HEK293 (cell line): ENCODE measurements at regions not wholly inside any gene's neighbourhood (a gene's known extent, or its start where the extent isn't known, plus 50 kb on each side); places are given as distances from the start of the nearest gene placed in this dataset.

Experiments
- CTCF ChIA-PET: fragments of 350-600 bp; formaldehyde crosslinking; extraction: SDS; loops from one replicate; lab custom pipeline; 2021; ENCODE audit warnings: antibody characterized with exemption; lab: Yijun Ruan, JAX
- POLR2A ChIA-PET: fragments of 300-600 bp; formaldehyde crosslinking; extraction: SDS; loops from one replicate; lab custom pipeline; 2020; ENCODE audit warnings: antibody characterized with exemption, inconsistent platforms; lab: Yijun Ruan, JAX
- H3K27ac ChIP-seq: fragments of 200-500 bp; sonication (Bioruptor generic); 2 replicates; pipeline ENCODE4 v1.5.1; 2014; ENCODE audit warnings: low read depth, low read length, control low read depth, inconsistent platforms; ENCODE audit errors: extremely low read depth
- H3K36me3 ChIP-seq, 2 experiments: fragments of 200-500 bp in 1 of 2; sonication (Bioruptor generic) in 1 of 2; 1 replicate in 1 of 2; 2 replicates in 1 of 2; pipeline ENCODE4 v1.5.1; 2014 to 2017; ENCODE audit warnings: inconsistent platforms in 2 of 2, low read length in 2 of 2; ENCODE audit not compliant: control insufficient read depth in 2 of 2, insufficient read depth in 1 of 2
- H3K4me1 ChIP-seq: fragments of 200-500 bp; sonication (Bioruptor generic); 2 replicates; pipeline ENCODE4 v1.5.1; 2014; ENCODE audit warnings: mild to moderate bottlenecking, low read length, inconsistent platforms; ENCODE audit not compliant: control insufficient read depth, insufficient read depth
- H3K4me3 ChIP-seq: 2 replicates; pipeline ENCODE4 v1.5.1; 2011; ENCODE audit warnings: low read depth, mild to moderate bottlenecking, control low read depth, low read length, moderate library complexity
- H3K9me3 ChIP-seq: fragments of 200-500 bp; sonication (Bioruptor generic); 2 replicates; pipeline ENCODE4 v1.5.1; 2014; ENCODE audit warnings: low read depth, low read length, inconsistent platforms; ENCODE audit not compliant: control insufficient read depth, insufficient read depth
- FEZF1 ChIP-seq: fragments of 450-650 bp; formaldehyde crosslinking; IDR thresholded peaks from 2 replicates; pipeline ENCODE4 v1.5.1; 2016; ENCODE audit warnings: missing biosample characterization, missing genetic modification characterization
- HOXA7 ChIP-seq: sonication (generic); formaldehyde crosslinking; IDR thresholded peaks from 2 replicates; pipeline ENCODE4 v1.8.1; 2022; ENCODE audit warnings: missing genetic modification reagents, borderline replicate concordance
- KLF17 ChIP-seq: fragments of 450-650 bp; formaldehyde crosslinking; IDR thresholded peaks from 2 replicates; pipeline ENCODE4 v1.5.1; 2016; ENCODE audit warnings: missing biosample characterization, missing genetic modification characterization
- KLF8 ChIP-seq: fragments of 450-650 bp; formaldehyde crosslinking; IDR thresholded peaks from 2 replicates; pipeline ENCODE4 v1.5.1; 2016; ENCODE audit warnings: missing biosample characterization, missing genetic modification characterization
- KLF9 ChIP-seq: fragments of 450-650 bp; formaldehyde crosslinking; IDR thresholded peaks from 2 replicates; pipeline ENCODE4 v1.5.1; 2016; ENCODE audit warnings: missing biosample characterization, missing genetic modification characterization, low read depth
- OSR2 ChIP-seq: fragments of 450-650 bp; formaldehyde crosslinking; IDR thresholded peaks from 2 replicates; pipeline ENCODE4 v1.5.1; 2016; ENCODE audit warnings: missing biosample characterization, missing genetic modification characterization
- SCRT2 ChIP-seq: fragments of 450-650 bp; formaldehyde crosslinking; IDR thresholded peaks from 2 replicates; pipeline ENCODE4 v1.5.1; 2016; ENCODE audit warnings: missing biosample characterization, missing genetic modification characterization
- SP7 ChIP-seq: fragments of 450-650 bp; formaldehyde crosslinking; IDR thresholded peaks from 2 replicates; pipeline ENCODE4 v1.5.1; 2016; ENCODE audit warnings: missing biosample characterization, missing genetic modification characterization
- ZBTB21 ChIP-seq: fragments of 450-650 bp; formaldehyde crosslinking; IDR thresholded peaks from 2 replicates; pipeline ENCODE4 v1.5.1; 2017; ENCODE audit warnings: missing biosample characterization, missing genetic modification characterization
- ZBTB49 ChIP-seq: fragments of 450-650 bp; formaldehyde crosslinking; IDR thresholded peaks from 2 replicates; pipeline ENCODE4 v1.5.1; 2016; ENCODE audit warnings: missing biosample characterization, missing genetic modification characterization, low read depth
- ZFHX2 ChIP-seq: fragments of 450-650 bp; formaldehyde crosslinking; conservative IDR thresholded peaks from 2 replicates; pipeline ENCODE4 v1.5.1; 2016; ENCODE audit warnings: missing biosample characterization, missing genetic modification characterization
- ZIC2 ChIP-seq: fragments of 450-650 bp; formaldehyde crosslinking; IDR thresholded peaks from 2 replicates; pipeline ENCODE4 v1.5.1; 2016; ENCODE audit warnings: missing biosample characterization, missing genetic modification characterization
- ZNF10 ChIP-seq: fragments of 450-650 bp; formaldehyde crosslinking; IDR thresholded peaks from 2 replicates; pipeline ENCODE4 v1.5.1; 2017; ENCODE audit warnings: missing biosample characterization, missing genetic modification characterization
- ZNF114 ChIP-seq: fragments of 450-650 bp; formaldehyde crosslinking; IDR thresholded peaks from 2 replicates; pipeline ENCODE4 v1.5.0; 2017; ENCODE audit warnings: missing biosample characterization, missing genetic modification characterization
- ZNF132 ChIP-seq: fragments of 450-650 bp; formaldehyde crosslinking; IDR thresholded peaks from 2 replicates; pipeline ENCODE4 v1.5.1; 2017; ENCODE audit warnings: missing biosample characterization, missing genetic modification characterization, borderline replicate concordance
- ZNF19 ChIP-seq: fragments of 450-650 bp; formaldehyde crosslinking; IDR thresholded peaks from 2 replicates; pipeline ENCODE4; 2016; ENCODE audit warnings: missing biosample characterization, missing genetic modification characterization, low read depth
- ZNF223 ChIP-seq: fragments of 450-650 bp; formaldehyde crosslinking; IDR thresholded peaks from 2 replicates; pipeline ENCODE4 v1.5.1; 2016; ENCODE audit warnings: missing biosample characterization, missing genetic modification characterization
- ZNF23 ChIP-seq: fragments of 450-650 bp; formaldehyde crosslinking; IDR thresholded peaks from 2 replicates; pipeline ENCODE4 v1.5.1; 2016; ENCODE audit warnings: missing biosample characterization, missing genetic modification characterization, borderline replicate concordance
- ZNF292 ChIP-seq: fragments of 450-650 bp; formaldehyde crosslinking; IDR thresholded peaks from 2 replicates; pipeline ENCODE4 v1.5.1; 2016; ENCODE audit warnings: low read depth, missing biosample characterization, missing genetic modification characterization, borderline replicate concordance
- ZNF37A ChIP-seq: fragments of 450-650 bp; IDR thresholded peaks from 2 replicates; pipeline ENCODE4 v1.5.1; 2018; ENCODE audit warnings: missing biosample characterization, missing genetic modification characterization
- ZNF433 ChIP-seq: fragments of 450-650 bp; formaldehyde crosslinking; IDR thresholded peaks from 2 replicates; pipeline ENCODE4 v1.5.1; 2016; ENCODE audit warnings: missing biosample characterization, missing genetic modification characterization, low read depth
- ZNF521 ChIP-seq: fragments of 450-650 bp; formaldehyde crosslinking; IDR thresholded peaks from 2 replicates; pipeline ENCODE4 v1.5.1; 2017; ENCODE audit warnings: missing biosample characterization, mild to moderate bottlenecking, missing genetic modification characterization
- ZNF529 ChIP-seq: fragments of 450-650 bp; formaldehyde crosslinking; IDR thresholded peaks from 2 replicates; pipeline ENCODE4 v1.5.1; 2017; ENCODE audit warnings: missing genetic modification characterization, missing biosample characterization; ENCODE audit not compliant: insufficient replicate concordance
- ZNF585B ChIP-seq: fragments of 450-650 bp; formaldehyde crosslinking; IDR thresholded peaks from 2 replicates; pipeline ENCODE4 v1.5.1; 2016; ENCODE audit warnings: missing biosample characterization, missing genetic modification characterization
- ZNF596 ChIP-seq: fragments of 450-650 bp; IDR thresholded peaks from 2 replicates; pipeline ENCODE4 v1.5.0; 2018; ENCODE audit warnings: missing biosample characterization, mild to moderate bottlenecking, missing genetic modification characterization, moderate library complexity
- ZNF629 ChIP-seq: fragments of 450-650 bp; formaldehyde crosslinking; IDR thresholded peaks from 2 replicates; pipeline ENCODE4 v1.5.1; 2017; ENCODE audit warnings: missing biosample characterization, missing genetic modification characterization
- ZNF664 ChIP-seq: fragments of 450-650 bp; formaldehyde crosslinking; IDR thresholded peaks from 2 replicates; pipeline ENCODE4 v1.5.1; 2016; ENCODE audit warnings: missing biosample characterization, missing genetic modification characterization
- ZNF670 ChIP-seq: fragments of 450-650 bp; formaldehyde crosslinking; IDR thresholded peaks from 2 replicates; pipeline ENCODE4 v1.5.1; 2016; ENCODE audit warnings: missing biosample characterization, missing genetic modification characterization, low read depth
- ZNF830 ChIP-seq: fragments of 450-650 bp; IDR thresholded peaks from 2 replicates; pipeline ENCODE4 v1.5.0; 2018; ENCODE audit warnings: missing biosample characterization, missing genetic modification characterization, low read depth, mild to moderate bottlenecking, moderate library complexity
- ZNF843 ChIP-seq: fragments of 450-650 bp; formaldehyde crosslinking; IDR thresholded peaks from 2 replicates; pipeline ENCODE4 v1.5.1; 2016; ENCODE audit warnings: missing biosample characterization, missing genetic modification characterization
- ZSCAN23 ChIP-seq: fragments of 450-650 bp; formaldehyde crosslinking; IDR thresholded peaks from 2 replicates; pipeline ENCODE4 v1.5.1; 2016; ENCODE audit warnings: missing biosample characterization, missing genetic modification characterization
- TF ChIP-seq, protein P1 (sequence below): fragments of 450-650 bp; formaldehyde crosslinking; IDR thresholded peaks from 2 replicates; pipeline ENCODE4 v1.5.1; 2016; ENCODE audit warnings: missing biosample characterization, missing genetic modification characterization

DNA sequence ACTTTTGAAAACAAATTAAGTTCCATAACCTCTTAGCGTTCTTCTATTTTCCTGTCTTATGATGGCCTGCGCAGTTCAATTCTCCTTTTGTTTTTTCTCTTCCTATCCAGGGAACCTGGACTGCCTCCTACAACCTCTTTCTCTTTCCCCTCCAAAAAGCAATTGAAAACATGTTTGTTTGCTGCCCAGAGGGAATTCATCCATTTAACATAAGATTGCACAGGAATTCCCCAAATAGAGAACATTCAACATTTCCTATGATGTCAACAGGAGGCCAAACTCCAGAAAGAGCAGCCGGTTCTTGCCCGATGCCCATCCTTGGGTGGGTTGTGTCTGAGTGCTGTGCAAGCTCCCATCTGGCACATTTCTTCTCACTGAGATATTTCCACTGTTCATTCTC, 94.2 kb upstream of the NRP1 start:
- ChIA-PET CTCF (no interaction called here), POLR2A (no interaction called here)
- TF ChIP-seq ZNF629 (tag by site-specific recombination): no peak
- no peak for TF ChIP-seq FEZF1
- no peak for TF ChIP-seq ZNF223 (tag by site-specific recombination)
- no peak for TF ChIP-seq ZNF585B (tag by site-specific recombination)
- no peak for TF ChIP-seq ZNF433 (tag by site-specific recombination)
- no peak for TF ChIP-seq KLF17 (tag by site-specific recombination)
- TF ChIP-seq ZNF23 (tag by site-specific recombination): no peak
- TF ChIP-seq ZNF830 (tag by site-specific recombination): no peak
- no peak for TF ChIP-seq ZNF10 (tag by site-specific recombination)
- TF ChIP-seq KLF8 (tag by site-specific recombination): no peak
- TF ChIP-seq ZFHX2 (tag by site-specific recombination): no peak
- no peak for TF ChIP-seq ZSCAN23 (tag by site-specific recombination)
- TF ChIP-seq ZNF19 (tag by site-specific recombination): no peak
- TF ChIP-seq ZNF521 (tag by site-specific recombination): no peak
- no peak for TF ChIP-seq ZNF292 (tag by site-specific recombination)
- TF ChIP-seq ZNF37A: no peak
- no peak overlapping the region for H3K27ac ChIP-seq
- no peaks in the 10 kb centered on the region for H3K9me3 ChIP-seq
- no peaks in the 10 kb centered on the region for H3K4me1 ChIP-seq
- no peak overlapping the region for H3K4me3 ChIP-seq
- no peaks in the 10 kb centered on the region for H3K36me3 ChIP-seq

GRCh38 chr10:33423154-33423529, 88.7 kb upstream of the NRP1 start:
- Histone ChIP-seq H3K27ac (no peak overlapping the region), H3K36me3 (no peaks in the 10 kb centered on the region), H3K4me3 (no peak overlapping the region), H3K9me3 (no peaks in the 10 kb centered on the region), H3K4me1 (no peaks in the 10 kb centered on the region)
- ChIA-PET POLR2A (no interaction called here), CTCF (no interaction called here)
- no peak for TF ChIP-seq ZSCAN23 (tag by site-specific recombination)
- no peak for TF ChIP-seq ZNF670 (tag by site-specific recombination)
- no peak for TF ChIP-seq KLF9 (tag by site-specific recombination)
- TF ChIP-seq ZNF114: no peak
- no peak for TF ChIP-seq ZNF596 (tag by site-specific recombination)
- TF ChIP-seq SP7 (tag by site-specific recombination): no peak
- TF ChIP-seq ZNF132 (tag by site-specific recombination): no peak
- no peak for TF ChIP-seq OSR2 (tag by site-specific recombination)
- no peak for TF ChIP-seq HOXA7 (CRISPR knock-in tag)
- TF ChIP-seq ZNF843 (tag by site-specific recombination): no peak
- no peak for TF ChIP-seq ZBTB49 (tag by site-specific recombination)
- TF ChIP-seq ZIC2 (tag by site-specific recombination): no peak
- TF ChIP-seq ZNF529 (tag by site-specific recombination): no peak
- TF ChIP-seq ZBTB21 (tag by site-specific recombination): no peak
- no peak for TF ChIP-seq SCRT2 (tag by site-specific recombination)
- TF ChIP-seq ZNF664 (tag by site-specific recombination): no peak
- TF ChIP-seq, protein P1, sequence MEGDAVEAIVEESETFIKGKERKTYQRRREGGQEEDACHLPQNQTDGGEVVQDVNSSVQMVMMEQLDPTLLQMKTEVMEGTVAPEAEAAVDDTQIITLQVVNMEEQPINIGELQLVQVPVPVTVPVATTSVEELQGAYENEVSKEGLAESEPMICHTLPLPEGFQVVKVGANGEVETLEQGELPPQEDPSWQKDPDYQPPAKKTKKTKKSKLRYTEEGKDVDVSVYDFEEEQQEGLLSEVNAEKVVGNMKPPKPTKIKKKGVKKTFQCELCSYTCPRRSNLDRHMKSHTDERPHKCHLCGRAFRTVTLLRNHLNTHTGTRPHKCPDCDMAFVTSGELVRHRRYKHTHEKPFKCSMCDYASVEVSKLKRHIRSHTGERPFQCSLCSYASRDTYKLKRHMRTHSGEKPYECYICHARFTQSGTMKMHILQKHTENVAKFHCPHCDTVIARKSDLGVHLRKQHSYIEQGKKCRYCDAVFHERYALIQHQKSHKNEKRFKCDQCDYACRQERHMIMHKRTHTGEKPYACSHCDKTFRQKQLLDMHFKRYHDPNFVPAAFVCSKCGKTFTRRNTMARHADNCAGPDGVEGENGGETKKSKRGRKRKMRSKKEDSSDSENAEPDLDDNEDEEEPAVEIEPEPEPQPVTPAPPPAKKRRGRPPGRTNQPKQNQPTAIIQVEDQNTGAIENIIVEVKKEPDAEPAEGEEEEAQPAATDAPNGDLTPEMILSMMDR (tag by site-specific recombination): no peak
